CD4-positive, alpha-beta T cell treated with Interleukin-17A for 4 hours (primary cell): ENCODE measurements at regions not wholly inside any gene's neighbourhood (a gene's known extent, or its start where the extent isn't known, plus 50 kb on each side); places are given as distances from the start of the nearest gene placed in this dataset.
"Not testable (repeated sequence)": the region's sequence is repeated elsewhere in the genome, so short reads cannot be mapped to it uniquely, and the experiment has no call there.

Source experiments
- DNase-seq: peaks from one replicate; pipeline ENCODE4 v3.0.0-alpha.2; 2020; ENCODE audit warnings: mixed read lengths

DNA sequence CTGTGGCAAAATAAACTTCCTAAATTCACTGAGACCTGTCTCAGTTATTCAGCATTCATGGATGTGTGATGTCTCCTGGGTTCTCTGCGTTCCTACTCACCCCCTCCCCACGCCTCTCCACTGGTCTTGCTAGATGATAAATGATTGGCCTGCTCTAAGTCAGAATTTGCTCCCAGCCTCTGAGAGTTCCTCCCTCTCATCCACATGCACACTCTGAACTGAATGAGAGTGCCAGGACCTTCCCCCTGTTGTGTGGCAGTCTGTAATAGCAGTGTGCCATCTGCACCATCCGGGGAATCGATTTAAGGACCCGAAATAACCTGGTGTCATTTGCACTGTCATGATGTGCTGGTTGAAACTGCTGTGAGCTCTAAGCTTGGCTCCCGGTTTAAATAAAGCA, 135.8 kb upstream of the AFDN start:
- no peak for DNase-seq

DNA sequence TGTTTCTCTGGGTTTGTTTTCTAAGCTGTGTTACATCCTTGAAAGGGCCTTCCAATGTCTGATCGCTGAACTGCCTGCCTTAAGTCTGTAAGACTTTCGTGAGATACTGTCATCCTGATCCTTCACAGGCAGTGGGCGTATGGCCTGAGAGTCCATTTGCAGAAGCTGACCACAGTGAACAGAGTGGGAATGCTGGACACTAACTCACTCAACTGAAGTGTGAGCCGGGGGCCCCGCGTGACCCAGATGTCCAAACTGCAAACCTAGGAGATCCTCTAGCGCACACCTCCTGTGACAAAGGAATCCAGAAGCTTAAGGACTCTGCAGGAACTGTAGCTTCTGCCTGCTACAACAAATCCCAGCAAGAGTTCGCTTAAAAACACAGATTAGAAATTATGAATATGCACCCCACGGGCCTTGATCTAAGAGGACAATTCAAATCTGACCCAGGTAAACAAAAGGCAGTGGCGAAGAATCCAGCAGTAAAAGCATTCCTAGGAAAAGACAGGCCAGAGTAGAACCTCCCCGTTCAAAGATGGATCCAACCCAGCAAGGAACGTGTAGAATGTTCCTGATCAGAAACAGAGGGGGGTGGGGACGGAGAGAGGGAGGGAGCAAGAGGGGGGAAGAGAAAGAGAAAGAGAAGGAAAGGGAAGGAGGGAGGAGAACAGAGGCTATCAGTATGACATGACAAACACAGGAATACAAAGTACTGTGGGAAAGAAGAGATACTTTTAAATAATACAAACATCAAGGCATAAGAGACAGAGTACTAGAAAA, 135.0 kb upstream of the AFDN start:
- no peak for DNase-seq

DNA sequence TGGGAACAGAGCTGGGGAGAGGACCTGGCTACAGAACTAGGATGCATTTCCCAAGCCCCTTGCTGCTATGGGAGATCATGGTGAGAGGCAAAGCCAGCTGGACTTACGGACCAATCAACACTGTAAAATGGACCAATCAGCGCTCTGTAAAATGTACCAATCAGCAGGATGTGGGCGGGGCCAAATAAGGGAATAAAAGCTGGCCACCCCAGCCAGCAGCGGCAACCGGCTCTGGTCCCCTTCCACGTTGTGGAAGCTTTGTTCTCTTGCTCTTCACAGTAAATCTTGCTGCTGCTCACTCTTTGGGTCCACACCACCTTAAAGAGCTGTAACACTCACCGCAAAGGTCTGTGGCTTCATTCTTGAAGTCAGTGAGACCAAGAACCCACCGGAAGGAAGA, 133.2 kb upstream of the AFDN start:
- not testable (repeated sequence) for DNase-seq

DNA sequence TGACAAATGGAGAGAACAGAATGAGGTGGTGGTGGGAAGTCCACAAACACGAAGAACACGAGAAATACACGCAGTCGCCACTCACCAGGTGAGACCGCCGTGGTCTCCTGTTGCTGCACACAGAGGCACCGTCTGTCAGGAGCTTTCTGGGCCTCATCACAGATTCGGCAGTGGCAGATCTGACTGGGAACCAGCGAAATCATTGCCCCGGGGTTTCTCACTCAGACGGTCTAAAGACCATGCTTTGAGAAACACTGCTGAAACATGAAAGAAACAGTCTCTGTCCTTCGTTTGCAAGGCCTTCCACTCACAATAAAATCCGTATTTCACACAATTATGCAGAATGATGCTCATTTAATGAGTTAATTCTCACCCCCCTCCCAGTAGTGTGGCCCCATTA, 130.9 kb upstream of the AFDN start:
- no peak for DNase-seq

- no peak for DNase-seq
Measured at GRCh38 chr6:167696296-167696695, 130.4 kb upstream of the AFDN start.

DNA sequence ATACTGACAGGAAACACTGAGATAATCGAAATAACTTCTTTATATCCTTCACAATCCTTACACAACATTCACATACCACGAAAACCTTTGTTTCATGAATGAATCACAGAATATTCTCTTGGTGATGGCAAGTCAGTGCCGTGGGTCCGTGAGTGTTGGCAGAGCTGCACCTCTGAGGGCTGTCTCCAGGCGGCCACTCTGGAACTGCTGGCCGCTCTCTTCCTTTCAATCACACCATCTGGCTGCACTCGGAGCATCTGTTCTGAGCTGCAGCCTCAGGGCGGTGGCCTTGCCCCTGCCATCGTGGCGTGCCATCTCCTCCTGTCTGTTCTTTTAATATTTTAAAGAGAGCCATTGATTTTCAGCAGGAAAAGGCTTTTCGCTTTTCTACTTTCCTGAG, 129.4 kb upstream of the AFDN start:
- DNase-seq = no peak

GRCh38 chr6:167698540-167698939, 128.2 kb upstream of the AFDN start:
- no peak for DNase-seq

- peak; percentile 68 for DNase-seq
Measured at GRCh38 chr6:167699141-167699931, 127.4 kb upstream of the AFDN start.

- no peak for DNase-seq
Measured at GRCh38 chr6:167700199-167700598, 126.5 kb upstream of the AFDN start.

- DNase-seq = no peak
Measured at GRCh38 chr6:167701010-167701409, 125.7 kb upstream of the AFDN start.

GRCh38 chr6:167702241-167702827, 124.4 kb upstream of the AFDN start:
- DNase-seq = no peak

- DNase-seq = no peak
Measured at GRCh38 chr6:167703347-167703746, 123.4 kb upstream of the AFDN start.

- DNase-seq = no peak
Measured at GRCh38 chr6:167703781-167704180, 122.9 kb upstream of the AFDN start.

GRCh38 chr6:167704396-167704901, 122.3 kb upstream of the AFDN start:
- DNase-seq = no peak

- DNase-seq = no peak
Measured at GRCh38 chr6:167705211-167705750, 121.4 kb upstream of the AFDN start.

DNA sequence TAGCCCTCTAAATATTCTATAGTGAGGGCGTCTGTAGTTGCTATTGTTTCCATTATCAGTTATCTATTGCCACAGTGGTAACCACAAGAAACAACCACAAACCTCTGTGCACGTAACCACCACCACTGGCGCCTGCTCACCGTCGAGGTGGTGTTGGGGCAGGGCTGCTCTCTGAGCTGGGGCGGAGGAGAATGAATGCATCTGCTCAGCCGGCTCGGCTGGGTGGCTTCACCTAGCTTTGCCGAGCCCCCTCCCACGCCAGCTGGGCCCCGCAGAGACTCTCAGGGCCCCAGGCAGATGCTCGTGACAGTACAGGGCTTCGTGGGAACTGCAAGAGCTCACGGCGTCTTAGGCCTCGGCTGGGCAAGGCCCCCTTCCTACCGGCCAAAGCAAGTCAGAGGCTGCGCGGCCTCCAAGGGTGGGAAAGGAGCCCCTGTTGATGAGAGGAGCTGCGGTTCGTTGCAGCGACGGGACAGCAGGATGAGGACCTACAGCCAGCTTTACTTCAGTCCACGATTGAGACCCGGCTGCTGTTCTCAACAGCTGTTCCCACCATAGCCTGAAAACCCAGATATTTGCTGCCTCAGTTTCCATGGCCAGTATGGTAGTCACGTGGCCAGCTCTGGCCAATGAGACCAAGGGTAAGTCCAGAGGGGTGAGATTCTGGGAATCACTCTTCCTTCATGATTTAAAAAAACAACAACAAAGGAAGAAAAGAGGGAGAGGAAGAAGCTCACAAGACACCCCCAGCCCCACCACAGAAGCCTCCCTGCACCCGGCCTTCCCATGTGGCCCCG, 120.2 kb upstream of the AFDN start:
- DNase-seq = peak; percentile 65

DNA sequence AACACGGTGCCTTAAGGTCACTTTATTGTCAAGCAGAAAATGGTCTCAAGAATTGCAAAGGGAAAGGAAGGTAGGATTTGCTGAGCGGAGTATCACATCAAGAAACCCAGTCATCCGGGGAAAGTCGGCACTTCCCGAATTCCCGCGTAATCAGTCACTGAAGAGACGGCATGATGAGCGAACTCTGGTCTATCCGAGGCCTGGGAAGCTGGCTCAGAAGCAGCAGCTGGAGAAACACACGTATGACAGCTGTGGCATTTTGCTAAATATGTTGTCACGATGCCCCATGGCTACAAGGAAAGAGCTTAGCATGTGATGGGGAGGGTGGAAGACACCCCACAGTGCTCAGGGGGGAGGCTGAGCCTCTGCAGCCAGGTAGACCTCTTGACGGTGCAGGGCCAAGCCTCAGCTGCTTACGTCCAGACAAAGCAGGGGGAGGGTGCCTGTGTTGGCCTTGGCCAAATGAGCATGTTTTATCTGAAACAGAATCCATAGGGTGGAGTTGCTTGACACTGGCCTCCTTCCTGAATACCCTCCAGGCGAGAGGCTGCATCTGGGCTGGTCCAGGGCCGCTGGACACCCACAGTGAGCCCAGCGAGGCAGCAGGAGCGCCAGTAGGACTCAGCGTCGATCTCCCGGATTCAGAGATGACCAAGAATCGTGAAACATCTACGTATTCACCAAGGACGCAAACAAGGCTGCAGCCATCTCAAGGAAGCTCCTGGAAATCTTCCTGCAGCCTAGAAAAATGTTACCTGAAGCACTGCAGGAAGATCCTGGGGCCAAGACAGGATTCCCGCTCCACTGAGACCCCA, 118.8 kb upstream of the AFDN start:
- no peak for DNase-seq

- DNase-seq = no peak
Measured at GRCh38 chr6:167708501-167709094, 118.1 kb upstream of the AFDN start.

GRCh38 chr6:167709196-167709595, 117.5 kb upstream of the AFDN start:
- DNase-seq = no peak

- not testable (repeated sequence) for DNase-seq
Measured at GRCh38 chr6:167709776-167710336, 116.9 kb upstream of the AFDN start.

DNA sequence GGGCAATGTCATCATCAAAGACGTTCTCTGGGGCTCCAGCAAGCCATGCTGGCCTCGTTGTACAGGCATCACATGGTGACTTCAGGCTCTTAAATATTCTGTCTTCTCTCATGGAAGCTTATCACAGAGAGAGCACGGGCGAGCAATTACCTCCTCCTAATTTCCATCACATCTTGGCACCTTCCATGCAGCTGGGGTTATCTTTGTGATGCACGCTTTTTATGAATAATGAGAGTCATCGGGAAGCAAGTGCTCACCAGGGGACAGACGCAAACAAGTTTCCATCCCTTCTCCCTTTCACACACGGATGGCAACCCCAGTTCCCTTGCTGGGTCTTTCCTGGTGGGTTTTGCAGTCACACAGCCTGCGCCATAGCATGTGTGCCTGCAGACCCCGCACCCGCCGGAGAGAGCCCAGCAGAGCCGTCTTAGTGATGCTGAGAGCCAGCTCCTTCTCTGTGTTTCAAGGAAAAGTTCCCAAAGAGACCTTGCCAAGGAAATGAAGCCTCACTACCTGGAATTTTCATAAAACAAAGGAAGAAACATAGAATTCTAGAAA, 116.3 kb upstream of the AFDN start:
- no peak for DNase-seq
